ENCODE measurements at regions not wholly inside any gene's neighbourhood (a gene's known extent, or its start where the extent isn't known, plus 50 kb on each side); places are given as distances from the start of the nearest gene placed in this dataset.

DNA sequence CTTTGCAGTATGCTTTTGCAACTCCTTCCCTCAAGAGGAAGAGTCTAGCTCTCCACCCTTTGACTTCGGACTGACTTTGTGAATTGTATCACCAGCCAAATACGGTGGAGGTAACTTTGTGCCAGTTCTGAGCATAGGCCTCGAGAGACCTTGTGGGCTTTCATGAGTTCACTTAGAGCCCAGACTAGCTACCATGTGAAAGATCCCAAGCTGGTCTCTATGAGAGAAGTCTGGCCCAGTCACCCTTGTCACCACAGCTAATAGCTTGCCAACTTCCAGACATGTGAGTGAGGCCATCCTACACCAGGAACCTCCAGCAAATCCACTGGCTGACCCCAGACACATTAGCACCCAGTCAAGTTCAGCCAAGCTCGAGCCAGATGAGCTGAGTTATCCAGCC is 72.2 kb upstream of the EXOC4 start:
- no peaks in the 10 kb centered on the region for H3K9me3 ChIP-seq (ENCODE audit: low read depth)
- no peaks in the 10 kb centered on the region for H3K36me3 ChIP-seq
- H3K27ac ChIP-seq, result no peak overlapping the region
- no peaks in the 10 kb centered on the region for H3K27me3 ChIP-seq
- no peak for DNase-seq (ENCODE audit: low read depth in 1 of 2, low spot score in 1 of 2)
- no peak overlapping the region for H3K4me3 ChIP-seq
- TF ChIP-seq, protein P1, sequence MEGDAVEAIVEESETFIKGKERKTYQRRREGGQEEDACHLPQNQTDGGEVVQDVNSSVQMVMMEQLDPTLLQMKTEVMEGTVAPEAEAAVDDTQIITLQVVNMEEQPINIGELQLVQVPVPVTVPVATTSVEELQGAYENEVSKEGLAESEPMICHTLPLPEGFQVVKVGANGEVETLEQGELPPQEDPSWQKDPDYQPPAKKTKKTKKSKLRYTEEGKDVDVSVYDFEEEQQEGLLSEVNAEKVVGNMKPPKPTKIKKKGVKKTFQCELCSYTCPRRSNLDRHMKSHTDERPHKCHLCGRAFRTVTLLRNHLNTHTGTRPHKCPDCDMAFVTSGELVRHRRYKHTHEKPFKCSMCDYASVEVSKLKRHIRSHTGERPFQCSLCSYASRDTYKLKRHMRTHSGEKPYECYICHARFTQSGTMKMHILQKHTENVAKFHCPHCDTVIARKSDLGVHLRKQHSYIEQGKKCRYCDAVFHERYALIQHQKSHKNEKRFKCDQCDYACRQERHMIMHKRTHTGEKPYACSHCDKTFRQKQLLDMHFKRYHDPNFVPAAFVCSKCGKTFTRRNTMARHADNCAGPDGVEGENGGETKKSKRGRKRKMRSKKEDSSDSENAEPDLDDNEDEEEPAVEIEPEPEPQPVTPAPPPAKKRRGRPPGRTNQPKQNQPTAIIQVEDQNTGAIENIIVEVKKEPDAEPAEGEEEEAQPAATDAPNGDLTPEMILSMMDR (IDR thresholded peaks at IDR 0.05; ENCODE audit: low read depth, low read length), result no peak
- H3K4me1 ChIP-seq (ENCODE audit: low read depth), result no peaks in the 10 kb centered on the region

DNA sequence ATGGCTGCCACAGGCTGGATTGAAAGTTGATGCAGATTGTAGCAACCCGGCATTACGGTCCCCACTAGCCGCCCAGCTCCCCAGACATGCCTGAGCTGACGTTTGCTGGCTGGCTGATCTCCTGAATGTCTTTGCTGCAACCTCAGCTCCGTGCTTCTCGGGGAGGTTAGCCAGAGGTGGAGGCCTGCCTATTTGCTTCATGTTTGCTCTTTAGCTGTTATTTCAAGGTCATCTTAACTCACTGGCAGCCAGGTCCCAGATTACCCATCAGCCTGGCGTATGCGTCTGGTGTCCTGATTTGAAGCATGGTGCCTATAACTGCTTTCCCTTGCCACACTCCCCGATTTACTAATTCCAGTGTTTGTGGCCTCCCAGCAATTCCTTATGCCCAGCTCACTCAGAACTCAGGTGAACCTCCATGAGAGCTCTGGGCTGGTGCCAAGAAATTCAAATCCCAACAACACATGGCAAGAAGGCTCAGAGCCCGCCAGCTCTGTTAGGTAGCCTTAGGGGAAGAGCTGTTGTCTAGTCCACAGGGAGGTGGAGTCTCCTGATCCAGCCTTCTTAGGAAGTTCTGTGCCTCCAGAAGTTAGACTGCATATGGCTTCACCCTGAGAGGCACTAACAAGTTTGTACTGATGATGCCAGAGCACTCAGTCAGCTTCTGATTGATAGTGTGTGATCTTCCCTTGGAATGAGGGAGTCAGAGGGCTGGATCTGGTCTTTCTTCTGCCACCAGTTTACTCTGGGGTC is 69.7 kb upstream of the EXOC4 start:
- no peak for DNase-seq (ENCODE audit: low read depth in 1 of 2, low spot score in 1 of 2)
- no peak overlapping the region for H3K4me3 ChIP-seq
- no peak overlapping the region for H3K27ac ChIP-seq
- no peaks in the 10 kb centered on the region for H3K36me3 ChIP-seq
- TF ChIP-seq, protein P1 (IDR thresholded peaks at IDR 0.05; ENCODE audit: low read depth, low read length), result no peak
- no peaks in the 10 kb centered on the region for H3K27me3 ChIP-seq
- no peaks in the 10 kb centered on the region for H3K4me1 ChIP-seq (ENCODE audit: low read depth)
- no peaks in the 10 kb centered on the region for H3K9me3 ChIP-seq (ENCODE audit: low read depth)

DNA sequence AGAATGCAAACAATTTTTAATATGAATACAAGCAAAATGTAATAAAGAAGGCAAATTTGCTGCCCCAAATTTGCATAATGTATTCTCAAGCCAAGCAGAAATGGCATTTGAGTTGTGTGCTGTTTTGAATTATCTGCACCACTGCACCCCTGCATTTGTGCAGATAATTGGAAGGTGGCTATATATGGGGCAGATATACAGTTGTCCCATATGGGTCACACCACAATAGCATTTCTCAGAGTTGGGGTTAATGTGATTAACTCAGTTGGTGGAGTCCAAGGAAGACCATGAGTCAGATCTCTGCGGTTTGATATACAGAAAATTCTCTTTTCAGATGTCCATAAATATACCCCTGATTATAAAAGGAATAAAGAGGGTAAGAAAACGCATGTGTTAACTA is 68.9 kb upstream of the EXOC4 start:
- H3K4me1 ChIP-seq (ENCODE audit: low read depth), result no peaks in the 10 kb centered on the region
- TF ChIP-seq, protein P1 (IDR thresholded peaks at IDR 0.05; ENCODE audit: low read depth, low read length), result no peak
- H3K27ac ChIP-seq, result no peak overlapping the region
- H3K4me3 ChIP-seq, result no peak overlapping the region
- no peaks in the 10 kb centered on the region for H3K9me3 ChIP-seq (ENCODE audit: low read depth)
- no peak for DNase-seq (ENCODE audit: low read depth in 1 of 2, low spot score in 1 of 2)
- no peaks in the 10 kb centered on the region for H3K36me3 ChIP-seq
- H3K27me3 ChIP-seq, result no peaks in the 10 kb centered on the region

DNA sequence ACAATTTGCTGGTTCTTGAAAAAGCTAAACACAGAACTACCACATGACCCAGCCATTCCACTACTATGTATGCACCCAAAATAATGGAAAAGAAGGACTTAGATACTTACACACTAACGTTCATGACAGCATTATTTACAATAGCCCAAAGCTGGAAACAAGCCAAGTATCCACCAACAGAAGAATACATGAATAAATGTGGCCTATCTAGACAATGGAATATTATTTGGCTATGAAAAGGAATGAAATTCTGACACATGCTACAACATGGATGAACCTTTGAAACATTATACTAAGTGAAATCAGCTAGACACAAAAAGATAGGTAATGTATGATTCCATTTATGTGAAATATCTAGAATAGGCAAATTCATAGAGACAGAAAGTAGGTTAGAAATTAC is 67.4 kb upstream of the EXOC4 start:
- no peaks in the 10 kb centered on the region for H3K4me1 ChIP-seq (ENCODE audit: low read depth)
- DNase-seq (ENCODE audit: low read depth in 1 of 2, low spot score in 1 of 2), result no peak
- H3K4me3 ChIP-seq, result no peak overlapping the region
- no peaks in the 10 kb centered on the region for H3K9me3 ChIP-seq (ENCODE audit: low read depth)
- H3K27me3 ChIP-seq, result no peaks in the 10 kb centered on the region
- no peaks in the 10 kb centered on the region for H3K36me3 ChIP-seq
- no peak overlapping the region for H3K27ac ChIP-seq
- TF ChIP-seq, protein P1 (IDR thresholded peaks at IDR 0.05; ENCODE audit: low read depth, low read length), result no peak

DNA sequence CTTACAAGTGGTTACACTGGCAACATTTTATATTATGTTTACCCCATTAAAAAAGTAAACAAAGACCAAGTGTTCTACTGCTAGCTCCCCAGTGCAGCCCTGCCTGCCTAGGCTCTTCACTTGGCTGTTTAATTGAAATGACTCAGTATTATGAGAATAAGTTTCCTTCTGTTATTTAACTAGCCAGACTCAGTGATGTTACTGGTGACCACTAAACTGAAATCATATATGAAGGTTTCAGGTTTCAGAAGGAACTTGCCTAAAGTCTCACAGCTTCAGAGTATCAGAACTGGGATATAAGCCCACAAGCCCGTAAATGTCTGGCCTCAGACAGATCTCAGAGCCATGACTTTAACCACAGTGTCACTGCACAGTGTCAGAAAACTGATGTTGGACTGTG is 66.8 kb upstream of the EXOC4 start:
- H3K27me3 ChIP-seq, result no peaks in the 10 kb centered on the region
- DNase-seq (ENCODE audit: low read depth in 1 of 2, low spot score in 1 of 2), result no peak
- H3K36me3 ChIP-seq, result no peaks in the 10 kb centered on the region
- H3K4me3 ChIP-seq, result no peak overlapping the region
- H3K27ac ChIP-seq, result no peak overlapping the region
- H3K4me1 ChIP-seq (ENCODE audit: low read depth), result no peaks in the 10 kb centered on the region
- no peaks in the 10 kb centered on the region for H3K9me3 ChIP-seq (ENCODE audit: low read depth)
- TF ChIP-seq, protein P1 (IDR thresholded peaks at IDR 0.05; ENCODE audit: low read depth, low read length), result no peak
